Endothelial cell of umbilical vein (primary cell): ENCODE measurements at regions not wholly inside any gene's neighbourhood (a gene's known extent, or its start where the extent isn't known, plus 50 kb on each side); places are given as distances from the start of the nearest gene placed in this dataset.
A peak's percentile ranks its signal among the peaks of the same experiment; 100 is the strongest.

Experiments used
- BruUV-seq: library from RNA; stranded (reverse); fragments of 400-500 nt; replicated peaks from 2 replicates; lab custom pipeline; 2021; lab: Mats Ljungman, UMichigan
- CTCF ChIA-PET: fragments of 300-600, 350-600 bp; sonication (Branson Sonifier 250); formaldehyde crosslinking; loops from one replicate; lab custom pipeline; 2021; ENCODE audit warnings: antibody characterized with exemption, inconsistent platforms; lab: Charles Lee
- POLR2A ChIA-PET: fragments of 300-600, 350-600 bp; sonication (Branson Sonifier 250); formaldehyde crosslinking; loops from one replicate; lab custom pipeline; 2021; ENCODE audit warnings: antibody characterized with exemption, inconsistent platforms; lab: Charles Lee
- DNase-seq: peaks from one replicate; pipeline ENCODE4 v3.0.0-alpha.2; 2011; ENCODE audit warnings: low read depth, low spot score
- FAIRE-seq: peaks from 2 replicates; lab custom pipeline; 2011; peaks lifted over from hg19 to GRCh38; lab: Jason Lieb, UNC
- H2AFZ ChIP-seq: 2 replicates; pipeline ENCODE4 v1.6.0; 2012; ENCODE audit warnings: low read depth, low read length, control low read depth, inconsistent platforms
- H3K27ac ChIP-seq: 2 replicates; pipeline ENCODE4 v1.5.1; 2011; ENCODE audit warnings: low read depth, mild to moderate bottlenecking, control low read depth, low read length, moderate library complexity; ENCODE audit not compliant: insufficient read depth
- H3K27me3 ChIP-seq, 2 experiments: 2 replicates each; pipeline versions ENCODE4 v1.6.0 to v1.6.1; 2011; ENCODE audit warnings: low read length in 2 of 2, mixed read lengths in 1 of 2; ENCODE audit not compliant: control insufficient read depth in 2 of 2, insufficient read depth in 2 of 2
- H3K36me3 ChIP-seq, 2 experiments: 2 replicates in 1 of 2; 3 replicates in 1 of 2; pipeline ENCODE4 v1.5.1; 2011; ENCODE audit warnings: low read length in 2 of 2, mild to moderate bottlenecking in 1 of 2, moderate library complexity in 1 of 2; ENCODE audit not compliant: control insufficient read depth in 2 of 2, insufficient read depth in 2 of 2; ENCODE audit errors: extremely low read depth in 1 of 2
- H3K4me1 ChIP-seq: 3 replicates; pipeline ENCODE4 v1.5.1; 2011; ENCODE audit warnings: mild to moderate bottlenecking, low read length; ENCODE audit not compliant: control insufficient read depth, insufficient read depth; ENCODE audit errors: extremely low read depth
- H3K4me2 ChIP-seq: 2 replicates; pipeline ENCODE4 v1.6.1; 2011; ENCODE audit warnings: low read length, control low read depth, mixed read lengths; ENCODE audit not compliant: insufficient read depth
- H3K4me3 ChIP-seq, 3 experiments: fragments of 200-600 bp in 1 of 3; sonication (generic), shearing (Covaris generic) in 1 of 3; replicated peaks in 1 of 3; 2 replicates each; pipeline ENCODE4 v1.5.1; 2011 to 2016; ENCODE audit warnings: control low read depth in 3 of 3, low read length in 3 of 3, mild to moderate bottlenecking in 2 of 3, inconsistent platforms in 1 of 3, low read depth in 1 of 3, moderate library complexity in 1 of 3; ENCODE audit not compliant: insufficient read depth in 1 of 3
- H3K79me2 ChIP-seq: 2 replicates; pipeline ENCODE4 v1.6.0; 2012; ENCODE audit warnings: low read length, inconsistent platforms; ENCODE audit not compliant: control insufficient read depth, insufficient read depth
- H3K9ac ChIP-seq: replicated peaks from 2 replicates; pipeline ENCODE3; 2011; ENCODE audit warnings: low read length, control low read depth; ENCODE audit not compliant: insufficient read depth; ENCODE audit errors: extremely low read depth
- H3K9me1 ChIP-seq: replicated peaks from 3 replicates; pipeline ENCODE4 v1.6.0; 2011; ENCODE audit warnings: mild to moderate bottlenecking, low read length; ENCODE audit not compliant: control insufficient read depth, insufficient read depth; ENCODE audit errors: extremely low read depth
- H3K9me3 ChIP-seq: replicated peaks from 2 replicates; pipeline ENCODE4 v1.5.1; 2012; ENCODE audit warnings: low read length, inconsistent platforms; ENCODE audit not compliant: control insufficient read depth, insufficient read depth
- H4K20me1 ChIP-seq: replicated peaks from 2 replicates; pipeline ENCODE3; 2011; ENCODE audit warnings: mild to moderate bottlenecking, low read length; ENCODE audit not compliant: control insufficient read depth, insufficient read depth; ENCODE audit errors: extremely low read depth
- EZH2 ChIP-seq: IDR thresholded peaks from 2 replicates; pipeline ENCODE4 v1.6.1; 2012; ENCODE audit warnings: borderline replicate concordance, low read depth, mild to moderate bottlenecking, moderate library complexity, low read length, inconsistent platforms; ENCODE audit not compliant: severe bottlenecking
- FOS ChIP-seq: IDR thresholded peaks from 2 replicates; pipeline ENCODE4 v1.6.1; 2011; ENCODE audit warnings: mild to moderate bottlenecking, low read length, moderate library complexity, borderline replicate concordance; ENCODE audit not compliant: insufficient read depth
- GATA2 ChIP-seq: IDR thresholded peaks from 2 replicates; pipeline ENCODE4 v1.7.0; 2011; ENCODE audit warnings: low read depth, mild to moderate bottlenecking, moderate library complexity, mixed read lengths, low read length; ENCODE audit not compliant: insufficient read length, insufficient read depth
- MAX ChIP-seq: IDR thresholded peaks from 2 replicates; pipeline ENCODE4 v1.6.1; 2011; ENCODE audit not compliant: insufficient read depth, insufficient read length
- MYC ChIP-seq: IDR thresholded peaks from one replicate; pipeline ENCODE4 v1.6.1; 2011; ENCODE audit warnings: mild to moderate bottlenecking, low read depth, low read length
- POLR2AphosphoS5 ChIP-seq: IDR thresholded peaks from 2 replicates; pipeline ENCODE4 v1.6.1; 2012; ENCODE audit warnings: low read depth, mild to moderate bottlenecking, control low read depth, low read length, moderate library complexity; ENCODE audit not compliant: insufficient read depth
- dilution Hi-C: fragments of 300-500 bp; cut with MboI; formaldehyde crosslinking; loops from one replicate; pipeline ENCODE4 v1.15.0; 2019; ENCODE audit warnings: low sequenced_read_pairs; ENCODE audit not compliant: extremely low pct_ligation_motif_present
- intact Hi-C: fragments of 100-400 bp; cut with micrococcal nuclease; formaldehyde crosslinking; loops from one replicate; pipeline ENCODE4 v1.10.0; 2022

DNA sequence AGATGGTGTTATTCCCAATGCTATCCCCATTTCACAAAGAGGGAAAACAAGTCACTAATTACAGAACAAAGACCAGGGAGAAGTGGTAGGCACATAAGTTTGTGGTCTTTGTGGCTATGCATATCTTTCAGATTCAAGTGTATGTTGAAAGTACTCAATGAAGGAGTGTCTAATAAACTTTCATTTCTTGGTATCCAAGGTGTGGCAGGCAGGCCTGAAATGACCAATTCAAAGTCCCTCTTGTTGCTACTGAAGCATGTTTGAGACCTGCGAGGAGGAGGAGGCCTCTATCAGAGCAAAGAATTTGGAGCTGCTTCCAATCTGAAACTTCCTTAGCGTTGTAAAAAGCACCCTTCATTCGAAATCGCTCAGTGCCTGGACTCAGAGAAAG is 60.9 kb upstream of the KLF7 start:
- no peak overlapping the region for H2AFZ ChIP-seq
- BruUV-seq = no TSS peak
- TF ChIP-seq FOS (no peak), MAX (no peak), MYC (no peak), GATA2 (no peak), POLR2AphosphoS5 (no peak), EZH2 (no peak)
- H3K9ac ChIP-seq = no peak overlapping the region
- no peaks in the 10 kb centered on the region for H3K27me3 ChIP-seq
- intact Hi-C loops (loop anchor here (1.0 to 2.0 kb wide), 3 partner anchors 60 to 168 kb away; no protein-coding TSS in a partner anchor), dilution Hi-C loops (no loop called here)
- H3K36me3 ChIP-seq = no peaks in the 10 kb centered on the region
- no peaks in the 10 kb centered on the region for H3K9me1 ChIP-seq
- no peaks in the 10 kb centered on the region for H4K20me1 ChIP-seq
- DNase-seq (no peak), FAIRE-seq (no peak)
- H3K4me2 ChIP-seq = peak overlapping the region; percentile 52
- no peaks in the 10 kb centered on the region for H3K9me3 ChIP-seq
- ChIA-PET POLR2A (interaction anchor here (0.7 kb wide), 1 partner anchor 135 kb away, joined by 6 read pairs; no protein-coding TSS in a partner anchor), CTCF (interaction anchor here (1.1 to 1.5 kb wide), 6 partner anchors 8 to 246 kb away, joined by 3 to 5 read pairs (median 4); no protein-coding TSS in a partner anchor)
- H3K4me3 ChIP-seq = no peak overlapping the region
- no peaks in the 10 kb centered on the region for H3K79me2 ChIP-seq
- peaks cover 30% of the 10 kb centered on the region for H3K4me1 ChIP-seq
- peak overlapping the region; percentile 36 for H3K27ac ChIP-seq
